Aorta (tissue), 5 donors: ENCODE measurements at regions not wholly inside any gene's neighbourhood (a gene's known extent, or its start where the extent isn't known, plus 50 kb on each side); places are given as distances from the start of the nearest gene placed in this dataset.
A peak's percentile ranks its signal among the peaks of the same experiment; 100 is the strongest.

Experiments used
- ATAC-seq: fragments of 200-7000 bp; cut with Tn5 transposase; one replicate; pipeline ENCODE4 v1.9.1; 2022; ENCODE audit warnings: moderate library complexity; ENCODE audit not compliant: low FRiP score
- DNase-seq, 2 donors: peaks; one replicate each; pipeline ENCODE4 v3.0.0-alpha.2; 2020
- H3K27ac ChIP-seq, 2 donors: one replicate each; pipeline ENCODE4 v1.5.1; 2013; ENCODE audit warnings: low read length in 2 of 2, mild to moderate bottlenecking in 2 of 2, moderate library complexity in 2 of 2, control low read depth in 1 of 2, inconsistent platforms in 1 of 2, low read depth in 1 of 2
- H3K27me3 ChIP-seq, 2 donors: one replicate each; pipeline ENCODE4 v1.6.1; 2013; ENCODE audit warnings: control low read depth in 1 of 2, low read length in 1 of 2, mild to moderate bottlenecking in 1 of 2, moderate library complexity in 1 of 2; ENCODE audit not compliant: insufficient read depth in 2 of 2, control insufficient read depth in 1 of 2
- H3K36me3 ChIP-seq, 2 donors: one replicate each; pipeline ENCODE4 v1.6.1; 2013; ENCODE audit warnings: control low read depth in 1 of 2, low read length in 1 of 2, mild to moderate bottlenecking in 1 of 2; ENCODE audit not compliant: insufficient read depth in 2 of 2, control insufficient read depth in 1 of 2
- H3K4me1 ChIP-seq, 2 donors: one replicate each; pipeline ENCODE4 v1.6.1; 2013; ENCODE audit warnings: low read length in 2 of 2, control low read depth in 1 of 2, mild to moderate bottlenecking in 1 of 2, moderate library complexity in 1 of 2; ENCODE audit not compliant: insufficient read depth in 2 of 2, control insufficient read depth in 1 of 2
- H3K4me3 ChIP-seq, 2 donors: one replicate each; pipeline ENCODE4 v1.5.1; 2013; ENCODE audit warnings: low read length in 2 of 2, control low read depth in 1 of 2, mild to moderate bottlenecking in 1 of 2
- H3K9me3 ChIP-seq: one replicate; pipeline ENCODE4 v1.6.1; 2013; ENCODE audit warnings: mild to moderate bottlenecking, low read length; ENCODE audit not compliant: control insufficient read depth
- WGBS, 2 donors: extraction: QIAGEN DNeasy Blood & Tissue Kit; methylation state at CpG; one replicate each; pipeline ENCODE4 v1.1.7; 2013; 5-methylcytosine and 5-hydroxymethylcytosine counted together
- intact Hi-C, 2 donors: fragments of 100-400 bp; cut with DNase I; formaldehyde crosslinking; loops; one replicate each; pipeline versions ENCODE4 v1.14.2 to v1.15.0; 2022
- donor health status: healthy with polysubstance abuse.
- donor health status: Bipolar disorder and iron deficiency.
- donor health status: DM: no; HTN: no; CAD: no.
- donor health status: DM: no; HTN: no; CAD: no.
- donor health status: DM: yes; HTN: yes; CAD: no.

GRCh38 chr6:168870982-168871381, 382.7 kb downstream of the THBS2 start:
- Histone ChIP-seq H3K4me3 (no peak overlapping the region), H3K4me1 (no peaks in the 10 kb centered on the region), H3K27ac (no peak overlapping the region), H3K9me3 (no peaks in the 10 kb centered on the region), H3K27me3 (no peaks in the 10 kb centered on the region), H3K36me3 (no peaks in the 10 kb centered on the region)
- DNase-seq (no peak), ATAC-seq (no peak)
- WGBS, 2 donors: 74 to 75% methylated on average over 13 of the region's 13 CpGs
- intact Hi-C loops: no loop called here

- Histone ChIP-seq H3K27ac (no peak overlapping the region), H3K36me3 (no peaks in the 10 kb centered on the region), H3K4me1 (no peaks in the 10 kb centered on the region), H3K4me3 (no peak overlapping the region), H3K27me3 (no peaks in the 10 kb centered on the region), H3K9me3 (no peaks in the 10 kb centered on the region)
- intact Hi-C loops: no loop called here
- 93 to 96% methylated on average over 22 to 23 of the region's 23 CpGs for WGBS, 2 donors
- ATAC-seq (no peak), DNase-seq (no peak)
These were observed 386.2 kb downstream of the THBS2 start for GRCh38 chr6:168867247-168868102.

- ATAC-seq: peak; percentile 72
- no peak for DNase-seq
- Histone ChIP-seq H3K4me1 (no peaks in the 10 kb centered on the region), H3K36me3 (no peaks in the 10 kb centered on the region), H3K9me3 (no peaks in the 10 kb centered on the region), H3K27ac (no peak overlapping the region), H3K4me3 (no peak overlapping the region), H3K27me3 (no peaks in the 10 kb centered on the region)
- 86 to 93% methylated on average over 5 of the region's 5 CpGs for WGBS, 2 donors
- intact Hi-C loops: no loop called here
These were observed 387.1 kb downstream of the THBS2 start for GRCh38 chr6:168866534-168866933.

GRCh38 chr6:168865522-168865921, 388.1 kb downstream of the THBS2 start:
- ATAC-seq: no peak
- 96 to 98% methylated on average over 4 of the region's 4 CpGs for WGBS, 2 donors

GRCh38 chr6:168864541-168865460, 388.8 kb downstream of the THBS2 start:
- intact Hi-C loops: no loop called here
- Histone ChIP-seq H3K27me3 (no peaks in the 10 kb centered on the region), H3K27ac (no peak overlapping the region), H3K9me3 (no peaks in the 10 kb centered on the region), H3K4me1 (no peaks in the 10 kb centered on the region), H3K4me3 (no peak overlapping the region), H3K36me3 (no peaks in the 10 kb centered on the region)
- DNase-seq: no peak
- WGBS, 2 donors: 85% methylated on average over 7 of the region's 7 CpGs
- no peak for ATAC-seq

More at GRCh38 chr6:168865522-168865921, 388.1 kb downstream of the THBS2 start:
- H3K27me3 ChIP-seq: no peaks in the 10 kb centered on the region
- H3K4me1 ChIP-seq: no peaks in the 10 kb centered on the region
- no peaks in the 10 kb centered on the region for H3K9me3 ChIP-seq
- H3K27ac ChIP-seq: no peak overlapping the region
- no peak for DNase-seq
- no peaks in the 10 kb centered on the region for H3K36me3 ChIP-seq
- intact Hi-C loops: no loop called here
- no peak overlapping the region for H3K4me3 ChIP-seq

GRCh38 chr6:168863467-168863866, 390.2 kb downstream of the THBS2 start:
- H3K36me3 ChIP-seq: no peaks in the 10 kb centered on the region
- 90 to 93% methylated on average over 4 of the region's 4 CpGs for WGBS, 2 donors

GRCh38 chr6:168862346-168862980, 391.2 kb downstream of the THBS2 start:
- WGBS, 2 donors: 96 to 99% methylated on average over 10 of the region's 10 CpGs
- H3K27me3 ChIP-seq: no peaks in the 10 kb centered on the region

More at GRCh38 chr6:168863467-168863866, 390.2 kb downstream of the THBS2 start:
- intact Hi-C loops: no loop called here
- H3K9me3 ChIP-seq: no peaks in the 10 kb centered on the region
- H3K27ac ChIP-seq: no peak overlapping the region
- no peaks in the 10 kb centered on the region for H3K4me1 ChIP-seq
- ATAC-seq: no peak
- DNase-seq: no peak
- no peak overlapping the region for H3K4me3 ChIP-seq
- no peaks in the 10 kb centered on the region for H3K27me3 ChIP-seq

GRCh38 chr6:168860987-168861386, 392.7 kb downstream of the THBS2 start:
- Histone ChIP-seq H3K4me1 (no peaks in the 10 kb centered on the region), H3K36me3 (no peaks in the 10 kb centered on the region), H3K4me3 (no peak overlapping the region), H3K9me3 (no peaks in the 10 kb centered on the region), H3K27ac (no peak overlapping the region), H3K27me3 (no peaks in the 10 kb centered on the region)
- DNase-seq (no peak), ATAC-seq (no peak)
- 93 to 94% methylated on average over 26 of the region's 26 CpGs for WGBS, 2 donors
- intact Hi-C loops: no loop called here

More at GRCh38 chr6:168862346-168862980, 391.2 kb downstream of the THBS2 start:
- H3K36me3 ChIP-seq: no peaks in the 10 kb centered on the region
- intact Hi-C loops: no loop called here
- no peak for ATAC-seq
- no peaks in the 10 kb centered on the region for H3K4me1 ChIP-seq
- no peaks in the 10 kb centered on the region for H3K9me3 ChIP-seq
- H3K27ac ChIP-seq: no peak overlapping the region
- no peak overlapping the region for H3K4me3 ChIP-seq
- no peak for DNase-seq
